ENCODE measurements at regions not wholly inside any gene's neighbourhood (a gene's known extent, or its start where the extent isn't known, plus 50 kb on each side); places are given as distances from the start of the nearest gene placed in this dataset.

- dilution Hi-C loops (cut with MboI; ENCODE audit: extremely low pct_ligation_motif_present, low sequenced_read_pairs): no loop called here
- DNase-seq (ENCODE audit: low read depth, low spot score) (no peak), FAIRE-seq (no peak)
- Histone ChIP-seq H3K36me3 (ENCODE audit: control insufficient read depth in 2 of 2, extremely low read depth in 1 of 2, insufficient read depth in 2 of 2, low read length in 2 of 2) (no peaks in the 10 kb centered on the region), H3K4me1 (ENCODE audit: control insufficient read depth, extremely low read depth, insufficient read depth, low read length) (no peaks in the 10 kb centered on the region), H3K9me3 (ENCODE audit: control insufficient read depth, low read depth, low read length) (no peaks in the 10 kb centered on the region), H3K9me1 (ENCODE audit: control insufficient read depth, extremely low read depth, insufficient read depth, low read length) (no peaks in the 10 kb centered on the region), H4K20me1 (ENCODE audit: control insufficient read depth, extremely low read depth, insufficient read depth, low read length) (no peaks in the 10 kb centered on the region), H3K4me2 (ENCODE audit: control insufficient read depth, extremely low read depth, insufficient read depth, low read depth, low read length) (no peak overlapping the region), H3K9ac (ENCODE audit: control insufficient read depth, extremely low read depth, insufficient read depth, low read length) (no peak overlapping the region), H2AFZ (ENCODE audit: control insufficient read depth, low read length) (no peak overlapping the region), H3K27ac (ENCODE audit: control insufficient read depth, insufficient read depth, low read length) (no peak overlapping the region), H3K27me3 (ENCODE audit: control insufficient read depth, extremely low read depth, insufficient read depth, low read length) (no peaks in the 10 kb centered on the region), H3K79me2 (ENCODE audit: control insufficient read depth, insufficient read depth, low read length) (no peaks in the 10 kb centered on the region), H3K4me3 (ENCODE audit: control insufficient read depth in 2 of 3, extremely low read depth in 1 of 3, insufficient read depth in 2 of 3, low read depth in 1 of 3, low read length in 3 of 3) (no peak overlapping the region)
- TF ChIP-seq EZH2 (IDR thresholded peaks at IDR 0.05; ENCODE audit: low read length) (no peak), CTCF (optimal IDR thresholded peaks at IDR 0.05 in 1 of 3, IDR thresholded peaks at IDR 0.05 in 1 of 3, conservative IDR thresholded peaks at IDR 0.05 in 1 of 3; ENCODE audit: extremely low read depth in 1 of 3, insufficient read depth in 2 of 3, low read length in 3 of 3) (no peak)
Observed at GRCh38 chr4:129394635-129395034, 298.7 kb downstream of the C4orf33 start.

GRCh38 chr4:129403848-129404247 is 307.9 kb downstream of the C4orf33 start:
- Histone ChIP-seq H4K20me1 (ENCODE audit: control insufficient read depth, extremely low read depth, insufficient read depth, low read length) (no peaks in the 10 kb centered on the region), H3K9me1 (ENCODE audit: control insufficient read depth, extremely low read depth, insufficient read depth, low read length) (no peaks in the 10 kb centered on the region), H3K36me3 (ENCODE audit: control insufficient read depth in 2 of 2, extremely low read depth in 1 of 2, insufficient read depth in 2 of 2, low read length in 2 of 2) (no peaks in the 10 kb centered on the region), H3K27ac (ENCODE audit: control insufficient read depth, insufficient read depth, low read length) (no peak overlapping the region), H3K4me2 (ENCODE audit: control insufficient read depth, extremely low read depth, insufficient read depth, low read depth, low read length) (no peak overlapping the region), H2AFZ (ENCODE audit: control insufficient read depth, low read length) (no peak overlapping the region), H3K9me3 (ENCODE audit: control insufficient read depth, low read depth, low read length) (no peaks in the 10 kb centered on the region), H3K27me3 (ENCODE audit: control insufficient read depth, extremely low read depth, insufficient read depth, low read length) (no peaks in the 10 kb centered on the region), H3K4me1 (ENCODE audit: control insufficient read depth, extremely low read depth, insufficient read depth, low read length) (no peaks in the 10 kb centered on the region), H3K9ac (ENCODE audit: control insufficient read depth, extremely low read depth, insufficient read depth, low read length) (no peak overlapping the region), H3K79me2 (ENCODE audit: control insufficient read depth, insufficient read depth, low read length) (no peaks in the 10 kb centered on the region), H3K4me3 (ENCODE audit: control insufficient read depth in 2 of 3, extremely low read depth in 1 of 3, insufficient read depth in 2 of 3, low read depth in 1 of 3, low read length in 3 of 3) (no peak overlapping the region)
- FAIRE-seq (no peak), DNase-seq (ENCODE audit: low read depth, low spot score) (no peak)
- TF ChIP-seq EZH2 (IDR thresholded peaks at IDR 0.05; ENCODE audit: low read length): no peak
- no peak for TF ChIP-seq CTCF (optimal IDR thresholded peaks at IDR 0.05 in 1 of 3, IDR thresholded peaks at IDR 0.05 in 1 of 3, conservative IDR thresholded peaks at IDR 0.05 in 1 of 3; ENCODE audit: extremely low read depth in 1 of 3, insufficient read depth in 2 of 3, low read length in 3 of 3)
- dilution Hi-C loops (cut with MboI; ENCODE audit: extremely low pct_ligation_motif_present, low sequenced_read_pairs): no loop called here
